Left hindlimb (tissue), 1 donor: ENCODE measurements at regions not wholly inside any gene's neighbourhood (a gene's known extent, or its start where the extent isn't known, plus 50 kb on each side); places are given as distances from the start of the nearest gene placed in this dataset.
"Not testable (repeated sequence)": the region's sequence is repeated elsewhere in the genome, so short reads cannot be mapped to it uniquely, and the experiment has no call there.

Experiments
- DNase-seq: peaks from one replicate; pipeline ENCODE4 v3.0.0-alpha.2; 2018

- not testable (repeated sequence) for DNase-seq
Measured at GRCh38 chr2:22186261-22186828, 1062.6 kb downstream of the TDRD15 start.

GRCh38 chr2:22189893-22190480 lies 1066.2 kb downstream of the TDRD15 start:
- DNase-seq, result no peak

- DNase-seq, result no peak
Measured at GRCh38 chr2:22194218-22194617, 1070.5 kb downstream of the TDRD15 start.

GRCh38 chr2:22196806-22197205 lies 1073.0 kb downstream of the TDRD15 start:
- DNase-seq, result no peak

- DNase-seq, result no peak
Measured at GRCh38 chr2:22198381-22199283, 1074.9 kb downstream of the TDRD15 start.

- DNase-seq, result no peak
Measured at GRCh38 chr2:22199994-22200393, 1076.2 kb downstream of the TDRD15 start.

GRCh38 chr2:22209545-22209944 lies 1085.8 kb downstream of the TDRD15 start:
- no peak for DNase-seq

GRCh38 chr2:22213237-22213636 lies 1089.5 kb downstream of the TDRD15 start:
- DNase-seq, result no peak

- DNase-seq, result no peak
Measured at GRCh38 chr2:22215517-22215916, 1091.7 kb downstream of the TDRD15 start.

- DNase-seq, result no peak
Measured at GRCh38 chr2:22217881-22218280, 1094.1 kb downstream of the TDRD15 start.

- DNase-seq, result no peak
Measured at GRCh38 chr2:22221006-22221405, 1097.2 kb downstream of the TDRD15 start.

- DNase-seq, result no peak
Measured at GRCh38 chr2:22238967-22239366, 1115.2 kb downstream of the TDRD15 start.

GRCh38 chr2:22247466-22247865 lies 1123.7 kb downstream of the TDRD15 start:
- no peak for DNase-seq

GRCh38 chr2:22248851-22249250 lies 1125.1 kb downstream of the TDRD15 start:
- no peak for DNase-seq

- DNase-seq, result no peak
Measured at GRCh38 chr2:22253171-22253570, 1129.4 kb downstream of the TDRD15 start.

GRCh38 chr2:22261165-22261564 lies 1123.8 kb upstream of the KLHL29 start:
- DNase-seq, result no peak

- no peak for DNase-seq
Measured at GRCh38 chr2:22270341-22270740, 1114.6 kb upstream of the KLHL29 start.

- no peak for DNase-seq
Measured at GRCh38 chr2:22273853-22274252, 1111.1 kb upstream of the KLHL29 start.

GRCh38 chr2:22274661-22275060 lies 1110.3 kb upstream of the KLHL29 start:
- no peak for DNase-seq

GRCh38 chr2:22276696-22277095 lies 1108.3 kb upstream of the KLHL29 start:
- no peak for DNase-seq

- no peak for DNase-seq
Measured at GRCh38 chr2:22279541-22279940, 1105.4 kb upstream of the KLHL29 start.

GRCh38 chr2:22281033-22281432 lies 1103.9 kb upstream of the KLHL29 start:
- DNase-seq, result peak; percentile 36

GRCh38 chr2:22282220-22282619 lies 1102.8 kb upstream of the KLHL29 start:
- no peak for DNase-seq

- no peak for DNase-seq
Measured at GRCh38 chr2:22282916-22283315, 1102.1 kb upstream of the KLHL29 start.
